ENCODE measurements at regions not wholly inside any gene's neighbourhood (a gene's known extent, or its start where the extent isn't known, plus 50 kb on each side); places are given as distances from the start of the nearest gene placed in this dataset.

- no peaks in the 10 kb centered on the region; the same call in 1 of the 2 replicates for H3K9me3 ChIP-seq
- H3K36me3 ChIP-seq (replicated peaks): no peaks in the 10 kb centered on the region
- in situ Hi-C loops (cut with MboI; ENCODE audit: low sequenced_read_pairs): no loop called here
- DNase-seq (ENCODE audit: low spot score in 2 of 2): no peak
- no peak overlapping the region for H3K4me3 ChIP-seq
- no peaks in the 10 kb centered on the region for H3K27me3 ChIP-seq (ENCODE audit: low read depth)
- H3K4me1 ChIP-seq: peaks cover 22% of the 10 kb centered on the region
Observed at GRCh38 chr6:139545206-139546105, 171.0 kb upstream of the CITED2 start.

- Histone ChIP-seq H3K9me3 (no peaks in the 10 kb centered on the region; the same call in 1 of the 2 replicates), H3K27me3 (ENCODE audit: low read depth) (no peaks in the 10 kb centered on the region), H3K4me1 (peaks cover 22% of the 10 kb centered on the region), H3K4me3 (no peak overlapping the region), H3K36me3 (replicated peaks) (no peaks in the 10 kb centered on the region)
- in situ Hi-C loops (cut with MboI; ENCODE audit: low sequenced_read_pairs): no loop called here
- DNase-seq (ENCODE audit: low spot score in 2 of 2): no peak
Observed at GRCh38 chr6:139544701-139545057, 170.2 kb upstream of the CITED2 start.

GRCh38 chr6:139542351-139542750 is 167.9 kb upstream of the CITED2 start:
- Histone ChIP-seq H3K27me3 (ENCODE audit: low read depth) (no peaks in the 10 kb centered on the region), H3K9me3 (no peaks in the 10 kb centered on the region), H3K4me1 (peaks cover 17% of the 10 kb centered on the region), H3K36me3 (replicated peaks) (no peaks in the 10 kb centered on the region), H3K4me3 (no peak overlapping the region)
- in situ Hi-C loops (cut with MboI; ENCODE audit: low sequenced_read_pairs): no loop called here
- DNase-seq (ENCODE audit: low spot score in 2 of 2): no peak

GRCh38 chr6:139540894-139541293 is 166.4 kb upstream of the CITED2 start:
- Histone ChIP-seq H3K36me3 (replicated peaks) (no peaks in the 10 kb centered on the region), H3K9me3 (no peaks in the 10 kb centered on the region), H3K27me3 (ENCODE audit: low read depth) (no peaks in the 10 kb centered on the region), H3K4me3 (no peak overlapping the region), H3K4me1 (peaks cover 14% of the 10 kb centered on the region)
- in situ Hi-C loops (cut with MboI; ENCODE audit: low sequenced_read_pairs): no loop called here
- no peak for DNase-seq (ENCODE audit: low spot score in 2 of 2)

- Histone ChIP-seq H3K4me3 (no peak overlapping the region), H3K27me3 (ENCODE audit: low read depth) (no peaks in the 10 kb centered on the region), H3K4me1 (peaks cover 13% of the 10 kb centered on the region), H3K9me3 (no peaks in the 10 kb centered on the region), H3K36me3 (replicated peaks) (no peaks in the 10 kb centered on the region)
- in situ Hi-C loops (cut with MboI; ENCODE audit: low sequenced_read_pairs): no loop called here
- DNase-seq (ENCODE audit: low spot score in 2 of 2): no peak
Observed at GRCh38 chr6:139540276-139540675, 165.8 kb upstream of the CITED2 start.

- Histone ChIP-seq H3K9me3 (no peaks in the 10 kb centered on the region), H3K27me3 (ENCODE audit: low read depth) (no peaks in the 10 kb centered on the region), H3K4me3 (no peak overlapping the region), H3K36me3 (replicated peaks) (no peaks in the 10 kb centered on the region), H3K4me1 (peaks cover 9% of the 10 kb centered on the region)
- DNase-seq (ENCODE audit: low spot score in 2 of 2): no peak
- in situ Hi-C loops (cut with MboI; ENCODE audit: low sequenced_read_pairs): no loop called here
Observed at GRCh38 chr6:139539852-139540251, 165.4 kb upstream of the CITED2 start.

GRCh38 chr6:139538366-139538765 is 163.9 kb upstream of the CITED2 start:
- in situ Hi-C loops (cut with MboI; ENCODE audit: low sequenced_read_pairs): no loop called here
- no peak overlapping the region for H3K4me3 ChIP-seq
- H3K27me3 ChIP-seq (ENCODE audit: low read depth): no peaks in the 10 kb centered on the region
- no peaks in the 10 kb centered on the region for H3K9me3 ChIP-seq
- DNase-seq (ENCODE audit: low spot score in 2 of 2): no peak
- no peaks in the 10 kb centered on the region for H3K36me3 ChIP-seq (replicated peaks)
- H3K4me1 ChIP-seq: peaks cover 9% of the 10 kb centered on the region

- in situ Hi-C loops (cut with MboI; ENCODE audit: low sequenced_read_pairs): no loop called here
- Histone ChIP-seq H3K4me3 (no peak overlapping the region), H3K4me1 (peaks cover 7% of the 10 kb centered on the region)
Observed at GRCh38 chr6:139536751-139537617, 162.5 kb upstream of the CITED2 start.

GRCh38 chr6:139534472-139535115 is 160.1 kb upstream of the CITED2 start:
- H3K27me3 ChIP-seq (ENCODE audit: low read depth): no peaks in the 10 kb centered on the region
- DNase-seq (ENCODE audit: low spot score in 2 of 2): no peak
- H3K4me1 ChIP-seq: no peaks in the 10 kb centered on the region
- in situ Hi-C loops (cut with MboI; ENCODE audit: low sequenced_read_pairs): no loop called here
- H3K36me3 ChIP-seq (replicated peaks): no peaks in the 10 kb centered on the region
- no peaks in the 10 kb centered on the region for H3K9me3 ChIP-seq
- no peak overlapping the region for H3K4me3 ChIP-seq

More at GRCh38 chr6:139536751-139537617, 162.5 kb upstream of the CITED2 start:
- Histone ChIP-seq H3K27me3 (ENCODE audit: low read depth) (no peaks in the 10 kb centered on the region), H3K36me3 (replicated peaks) (no peaks in the 10 kb centered on the region), H3K9me3 (no peaks in the 10 kb centered on the region)
- DNase-seq (ENCODE audit: low spot score in 2 of 2): no peak

GRCh38 chr6:139533573-139534471 is 159.4 kb upstream of the CITED2 start:
- no peaks in the 10 kb centered on the region for H3K36me3 ChIP-seq (replicated peaks)
- H3K9me3 ChIP-seq: no peaks in the 10 kb centered on the region
- H3K4me3 ChIP-seq: no peak overlapping the region
- H3K4me1 ChIP-seq: no peaks in the 10 kb centered on the region
- H3K27me3 ChIP-seq (ENCODE audit: low read depth): no peaks in the 10 kb centered on the region
- in situ Hi-C loops (cut with MboI; ENCODE audit: low sequenced_read_pairs): no loop called here
- DNase-seq (ENCODE audit: low spot score in 2 of 2): no peak

- Histone ChIP-seq H3K36me3 (replicated peaks) (no peaks in the 10 kb centered on the region), H3K27me3 (ENCODE audit: low read depth) (no peaks in the 10 kb centered on the region), H3K9me3 (no peaks in the 10 kb centered on the region), H3K4me3 (no peak overlapping the region), H3K4me1 (no peaks in the 10 kb centered on the region)
- in situ Hi-C loops (cut with MboI; ENCODE audit: low sequenced_read_pairs): no loop called here
- DNase-seq (ENCODE audit: low spot score in 2 of 2): no peak
Observed at GRCh38 chr6:139533171-139533570, 158.7 kb upstream of the CITED2 start.

GRCh38 chr6:139531148-139532115 is 157.0 kb upstream of the CITED2 start:
- no peaks in the 10 kb centered on the region for H3K27me3 ChIP-seq (ENCODE audit: low read depth)
- no peaks in the 10 kb centered on the region for H3K9me3 ChIP-seq
- no peaks in the 10 kb centered on the region for H3K4me1 ChIP-seq
- DNase-seq (ENCODE audit: low spot score in 2 of 2): no peak
- in situ Hi-C loops (cut with MboI; ENCODE audit: low sequenced_read_pairs): no loop called here
- H3K36me3 ChIP-seq (replicated peaks): no peaks in the 10 kb centered on the region
- H3K4me3 ChIP-seq: no peak overlapping the region
